Testis (tissue), 2 donors: ENCODE measurements at regions not wholly inside any gene's neighbourhood (a gene's known extent, or its start where the extent isn't known, plus 50 kb on each side); places are given as distances from the start of the nearest gene placed in this dataset.

Source experiments
- DNase-seq: peaks from one replicate; pipeline ENCODE4 v3.0.0-alpha.2; 2019
- H3K27ac ChIP-seq, 2 donors: fragments of 200-600 bp; sonication (generic); one replicate each; pipeline ENCODE4 v1.5.1; 2019
- H3K27me3 ChIP-seq: fragments of 200-600 bp; sonication (generic); one replicate; pipeline ENCODE4 v1.5.1; 2019
- H3K36me3 ChIP-seq: fragments of 200-600 bp; sonication (generic); one replicate; pipeline ENCODE4 v1.5.1; 2017; ENCODE audit warnings: low read depth; ENCODE audit errors: missing control alignments
- H3K4me1 ChIP-seq: fragments of 200-600 bp; sonication (generic); one replicate; pipeline ENCODE4 v1.5.1; 2019
- H3K4me3 ChIP-seq, 2 donors: fragments of 200-600 bp; sonication (generic); one replicate each; pipeline ENCODE4 v1.5.1; 2017 to 2019
- H3K9me3 ChIP-seq: fragments of 200-600 bp; sonication (generic); one replicate; pipeline ENCODE4 v1.5.1; 2017
- POLR2A ChIP-seq: fragments of 450-650 bp; IDR thresholded peaks from one replicate; pipeline ENCODE4 v1.6.1; 2017; ENCODE audit warnings: antibody characterized with exemption, mild to moderate bottlenecking, moderate library complexity
- WGBS, 2 donors: methylation state at CpG; one replicate each; pipeline ENCODE4 v1.1.5; 2018; 5-methylcytosine and 5-hydroxymethylcytosine counted together
- intact Hi-C: fragments of 100-400 bp; cut with DNase I; formaldehyde crosslinking; loops from one replicate; pipeline ENCODE4 v1.15.1; 2023; ENCODE audit warnings: low total_unique reads
- TF ChIP-seq, protein P1 (sequence below), 3 experiments: fragments of 450-650 bp in 2 of 3; fragments of 200-600 bp in 1 of 3; sonication (generic) in 1 of 3; IDR thresholded peaks; one replicate each; pipeline ENCODE4 v1.5.1; 2016 to 2019; ENCODE audit warnings: antibody characterized with exemption in 3 of 3, mild to moderate bottlenecking in 2 of 3, moderate library complexity in 1 of 3

DNA sequence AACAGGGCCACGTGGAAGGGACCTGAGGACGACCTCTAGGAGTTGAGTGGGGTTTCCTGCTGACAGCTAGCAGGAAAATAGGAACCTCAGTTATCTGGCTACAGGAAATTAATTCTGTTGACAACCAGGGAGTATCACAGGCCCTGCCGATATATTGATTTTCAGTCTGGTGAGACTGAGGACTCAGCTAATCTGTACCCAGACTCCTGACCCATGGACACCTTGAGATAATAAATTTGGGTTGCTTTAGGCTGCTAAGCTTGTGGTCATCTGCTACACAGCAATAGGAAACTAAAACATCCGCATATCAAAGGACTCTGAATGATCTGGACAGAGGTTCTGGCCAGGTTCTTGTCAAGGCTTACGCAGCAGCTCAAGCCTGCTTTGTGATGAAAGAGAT is 80.8 kb upstream of the CNEP1R1 start:
- Histone ChIP-seq H3K27ac (no peak overlapping the region), H3K4me3 (no peak overlapping the region), H3K9me3 (no peaks in the 10 kb centered on the region), H3K36me3 (no peaks in the 10 kb centered on the region), H3K27me3 (no peaks in the 10 kb centered on the region), H3K4me1 (no peaks in the 10 kb centered on the region)
- TF ChIP-seq, protein P1, sequence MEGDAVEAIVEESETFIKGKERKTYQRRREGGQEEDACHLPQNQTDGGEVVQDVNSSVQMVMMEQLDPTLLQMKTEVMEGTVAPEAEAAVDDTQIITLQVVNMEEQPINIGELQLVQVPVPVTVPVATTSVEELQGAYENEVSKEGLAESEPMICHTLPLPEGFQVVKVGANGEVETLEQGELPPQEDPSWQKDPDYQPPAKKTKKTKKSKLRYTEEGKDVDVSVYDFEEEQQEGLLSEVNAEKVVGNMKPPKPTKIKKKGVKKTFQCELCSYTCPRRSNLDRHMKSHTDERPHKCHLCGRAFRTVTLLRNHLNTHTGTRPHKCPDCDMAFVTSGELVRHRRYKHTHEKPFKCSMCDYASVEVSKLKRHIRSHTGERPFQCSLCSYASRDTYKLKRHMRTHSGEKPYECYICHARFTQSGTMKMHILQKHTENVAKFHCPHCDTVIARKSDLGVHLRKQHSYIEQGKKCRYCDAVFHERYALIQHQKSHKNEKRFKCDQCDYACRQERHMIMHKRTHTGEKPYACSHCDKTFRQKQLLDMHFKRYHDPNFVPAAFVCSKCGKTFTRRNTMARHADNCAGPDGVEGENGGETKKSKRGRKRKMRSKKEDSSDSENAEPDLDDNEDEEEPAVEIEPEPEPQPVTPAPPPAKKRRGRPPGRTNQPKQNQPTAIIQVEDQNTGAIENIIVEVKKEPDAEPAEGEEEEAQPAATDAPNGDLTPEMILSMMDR (IDR thresholded peaks at IDR 0.05) = no peak
- no peak for TF ChIP-seq POLR2A
- intact Hi-C loops = no loop called here
- DNase-seq = no peak
- 75 to 77% methylated on average over 5 of the region's 5 CpGs for WGBS, 2 donors

DNA sequence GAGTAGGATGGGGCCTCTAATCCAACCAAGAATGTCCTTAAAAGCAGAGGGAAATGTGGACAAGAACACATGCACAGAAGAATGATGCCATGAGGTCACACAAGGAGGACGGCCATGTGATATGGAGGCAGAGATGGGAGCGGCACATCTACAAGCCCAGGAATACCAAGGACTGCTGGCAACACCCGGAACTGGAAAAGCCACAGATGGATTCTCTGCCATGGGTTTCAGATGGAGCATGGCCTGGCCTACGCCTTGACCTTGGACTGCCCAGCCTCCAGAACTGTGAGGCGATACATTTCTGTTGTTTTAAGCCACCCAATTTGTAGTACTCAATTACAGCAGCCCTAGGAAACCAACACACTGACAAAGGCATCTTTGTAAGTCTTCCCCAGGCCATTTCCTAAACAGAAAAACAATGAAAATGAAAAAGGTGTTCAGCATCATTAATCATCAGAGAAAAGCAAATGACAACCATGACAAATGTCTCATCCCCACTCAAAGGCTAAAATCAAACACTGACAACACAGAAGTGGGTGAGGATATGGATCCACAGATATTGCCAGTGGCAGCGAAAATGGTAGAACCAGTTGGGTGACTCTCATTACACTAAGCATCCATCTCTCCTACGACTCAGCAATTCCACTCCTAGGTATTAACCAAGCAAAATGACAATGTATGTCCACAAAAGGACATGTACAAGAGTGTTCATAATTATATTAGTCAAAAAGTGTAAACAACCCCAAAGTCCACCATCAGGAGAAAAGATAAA is 76.9 kb upstream of the CNEP1R1 start:
- H3K4me3 ChIP-seq = no peak overlapping the region
- no peak for TF ChIP-seq POLR2A
- TF ChIP-seq, protein P1 (IDR thresholded peaks at IDR 0.05) = no peak
- intact Hi-C loops = no loop called here
- 87 to 90% methylated on average over 7 of the region's 7 CpGs for WGBS, 2 donors
- no peaks in the 10 kb centered on the region for H3K4me1 ChIP-seq
- H3K27ac ChIP-seq = no peak overlapping the region
- H3K9me3 ChIP-seq = no peaks in the 10 kb centered on the region
- no peaks in the 10 kb centered on the region for H3K27me3 ChIP-seq
- DNase-seq = no peak
- no peaks in the 10 kb centered on the region for H3K36me3 ChIP-seq

DNA sequence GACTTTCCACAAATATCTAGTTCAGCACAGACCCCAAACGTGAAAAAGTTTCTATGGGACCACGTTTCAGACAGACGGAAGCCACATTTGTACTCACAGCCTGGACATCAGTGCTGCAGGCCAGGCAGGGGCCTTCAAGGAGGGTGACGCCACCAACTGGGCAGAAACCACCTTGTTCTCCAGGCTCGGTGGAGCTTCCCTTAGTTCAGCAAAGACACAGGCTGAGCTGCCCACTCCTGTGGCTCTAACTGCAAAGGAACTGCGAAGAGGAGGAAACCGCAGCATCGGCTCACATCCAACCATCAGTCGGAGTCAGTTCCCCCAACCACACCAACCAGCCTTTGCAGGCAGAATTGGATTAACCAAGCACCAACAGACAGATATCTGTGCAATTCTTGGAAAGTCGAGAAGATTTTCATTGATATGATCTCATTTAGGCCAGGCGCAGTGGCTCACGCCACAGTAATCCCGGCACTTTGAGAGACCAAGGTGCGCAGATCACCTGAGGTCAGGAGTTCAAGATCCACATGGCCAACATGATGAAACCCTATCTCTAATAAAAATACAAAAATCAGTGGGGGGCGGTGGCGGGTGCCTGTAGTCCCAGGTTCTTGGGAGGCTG is 73.3 kb upstream of the CNEP1R1 start:
- Histone ChIP-seq H3K27me3 (no peaks in the 10 kb centered on the region), H3K9me3 (no peaks in the 10 kb centered on the region), H3K4me3 (no peak overlapping the region), H3K27ac (no peak overlapping the region), H3K36me3 (no peaks in the 10 kb centered on the region), H3K4me1 (no peaks in the 10 kb centered on the region)
- no peak for DNase-seq
- TF ChIP-seq, protein P1 (IDR thresholded peaks at IDR 0.05) = no peak
- TF ChIP-seq POLR2A = no peak
- intact Hi-C loops = no loop called here
- WGBS, 2 donors = 88 to 90% methylated on average over 15 to 16 of the region's 16 CpGs

DNA sequence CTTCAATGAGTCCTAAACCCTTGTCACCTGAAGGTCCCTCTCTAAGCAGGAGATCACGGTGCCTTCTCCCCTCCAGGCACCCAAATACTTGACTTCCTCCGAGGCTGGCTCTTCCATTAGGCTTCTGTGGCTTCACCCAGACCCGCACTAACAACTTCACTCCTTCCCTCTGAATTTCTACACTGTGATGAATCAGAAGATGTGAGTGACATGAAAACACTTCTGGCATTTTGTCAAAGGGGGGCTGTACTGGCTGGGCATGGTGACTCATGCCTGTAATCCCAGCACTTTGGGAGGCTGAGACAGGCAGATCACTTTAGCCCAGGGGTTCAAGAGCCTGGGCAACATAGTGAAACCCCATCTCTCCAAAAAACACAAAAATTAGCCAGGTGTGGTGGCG is 72.6 kb upstream of the CNEP1R1 start:
- Histone ChIP-seq H3K36me3 (no peaks in the 10 kb centered on the region), H3K9me3 (no peaks in the 10 kb centered on the region), H3K27ac (no peak overlapping the region), H3K4me3 (no peak overlapping the region), H3K27me3 (no peaks in the 10 kb centered on the region), H3K4me1 (peaks cover 4% of the 10 kb centered on the region)
- intact Hi-C loops = no loop called here
- TF ChIP-seq POLR2A = no peak
- TF ChIP-seq, protein P1 (IDR thresholded peaks at IDR 0.05) = no peak
- WGBS, 2 donors = 91 to 94% methylated on average over 4 of the region's 4 CpGs
- DNase-seq = no peak
